Smooth muscle cell (in vitro differentiated cells): ENCODE measurements at regions not wholly inside any gene's neighbourhood (a gene's known extent, or its start where the extent isn't known, plus 50 kb on each side); places are given as distances from the start of the nearest gene placed in this dataset.

Experiments used
- DNase-seq: peaks from one replicate; lab custom pipeline; 2025; ENCODE audit not compliant: unreplicated experiment; lab: John Stamatoyannopoulos, UW
- H2AFZ ChIP-seq: fragments of 200-600 bp; sonication (generic); 2 replicates; pipeline ENCODE4 v1.6.0; 2016; ENCODE audit warnings: antibody characterized with exemption, low read depth, mild to moderate bottlenecking
- H3F3A ChIP-seq: fragments of 200-600 bp; sonication (generic); 2 replicates; pipeline ENCODE4 v1.6.0; 2017; ENCODE audit warnings: antibody characterized with exemption, low read depth
- H3K27ac ChIP-seq: fragments of 200-600 bp; sonication (generic); 2 replicates; pipeline ENCODE4 v1.5.1; 2016; ENCODE audit warnings: low read depth, mild to moderate bottlenecking
- H3K27me3 ChIP-seq: fragments of 200-600 bp; sonication (generic); 2 replicates; pipeline ENCODE4 v1.6.1; 2016; ENCODE audit warnings: low read depth, mild to moderate bottlenecking
- H3K36me3 ChIP-seq: fragments of 200-600 bp; sonication (generic); 2 replicates; pipeline ENCODE4 v1.5.1; 2016; ENCODE audit warnings: low read depth
- H3K4me1 ChIP-seq: fragments of 200-600 bp; sonication (generic); 2 replicates; pipeline ENCODE4 v1.5.1; 2016; ENCODE audit warnings: low read depth
- H3K4me2 ChIP-seq: fragments of 200-600 bp; sonication (generic); 2 replicates; pipeline ENCODE4 v1.6.0; 2016; ENCODE audit warnings: mild to moderate bottlenecking
- H3K4me3 ChIP-seq: fragments of 200-600 bp; sonication (generic); 2 replicates; pipeline ENCODE4 v1.5.1; 2016; ENCODE audit warnings: mild to moderate bottlenecking
- H3K79me2 ChIP-seq: fragments of 200-600 bp; sonication (generic); 2 replicates; pipeline ENCODE4 v1.6.0; 2016; ENCODE audit warnings: low read depth, mild to moderate bottlenecking
- H3K9ac ChIP-seq: fragments of 200-600 bp; sonication (generic); 2 replicates; pipeline ENCODE4 v1.6.0; 2016; ENCODE audit warnings: low read depth
- H3K9me3 ChIP-seq: fragments of 200-600 bp; sonication (generic); replicated peaks from 2 replicates; pipeline ENCODE4 v1.5.1; 2016; ENCODE audit warnings: low read depth
- H4K20me1 ChIP-seq: fragments of 200-600 bp; sonication (generic); 2 replicates; pipeline ENCODE4 v1.6.0; 2016; ENCODE audit warnings: low read depth
- CTCF ChIP-seq: fragments of 200-600 bp; sonication (generic); IDR thresholded peaks from 2 replicates; pipeline ENCODE4 v1.5.1; 2017; ENCODE audit warnings: borderline replicate concordance, mild to moderate bottlenecking, antibody characterized with exemption; ENCODE audit not compliant: insufficient read depth, poor library complexity, severe bottlenecking
- WGBS: methylation state at CpG from one replicate; pipeline ENCODE4 v1.1.7; 2016; ENCODE audit warnings: low lambda C conversion rate; 5-methylcytosine and 5-hydroxymethylcytosine counted together

GRCh38 chr11:134730561-134731212 lies 318.6 kb upstream of the B3GAT1 start:
- DNase-seq: no peak
- H2AFZ ChIP-seq: no peak overlapping the region
- H3K4me2 ChIP-seq: no peak overlapping the region
- H3K9me3 ChIP-seq: no peaks in the 10 kb centered on the region
- H3K9ac ChIP-seq: no peak overlapping the region
- WGBS: 78% methylated on average over 5 of the region's 5 CpGs
- H3K27ac ChIP-seq: no peak overlapping the region
- peaks cover 29% of the 10 kb centered on the region for H3K27me3 ChIP-seq
- peaks cover 16% of the 10 kb centered on the region for H3K4me1 ChIP-seq
- H3K79me2 ChIP-seq: no peaks in the 10 kb centered on the region
- no peak overlapping the region for H3K4me3 ChIP-seq
- H3F3A ChIP-seq: no peaks in the 10 kb centered on the region
- no peaks in the 10 kb centered on the region for H4K20me1 ChIP-seq
- TF ChIP-seq CTCF: no peak
- H3K36me3 ChIP-seq: no peaks in the 10 kb centered on the region

GRCh38 chr11:134730101-134730500 lies 318.1 kb upstream of the B3GAT1 start:
- no peak overlapping the region for H3K4me2 ChIP-seq
- no peaks in the 10 kb centered on the region for H4K20me1 ChIP-seq
- no peaks in the 10 kb centered on the region for H3K79me2 ChIP-seq
- no peaks in the 10 kb centered on the region for H3F3A ChIP-seq
- H3K27ac ChIP-seq: no peak overlapping the region
- H3K4me3 ChIP-seq: no peak overlapping the region
- no peaks in the 10 kb centered on the region for H3K9me3 ChIP-seq
- H3K36me3 ChIP-seq: no peaks in the 10 kb centered on the region
- DNase-seq: no peak
- no peak overlapping the region for H3K9ac ChIP-seq
- H3K27me3 ChIP-seq: peaks cover 29% of the 10 kb centered on the region
- no peak for TF ChIP-seq CTCF
- H2AFZ ChIP-seq: no peak overlapping the region
- 79% methylated on average over 4 of the region's 4 CpGs for WGBS
- peaks cover 16% of the 10 kb centered on the region for H3K4me1 ChIP-seq

- Histone ChIP-seq H3K9me3 (no peaks in the 10 kb centered on the region), H2AFZ (no peak overlapping the region), H3F3A (no peaks in the 10 kb centered on the region), H3K79me2 (no peaks in the 10 kb centered on the region), H3K4me1 (peaks cover 16% of the 10 kb centered on the region), H3K9ac (no peak overlapping the region), H3K4me2 (no peak overlapping the region), H3K4me3 (no peak overlapping the region), H4K20me1 (no peaks in the 10 kb centered on the region), H3K27ac (no peak overlapping the region), H3K36me3 (no peaks in the 10 kb centered on the region), H3K27me3 (peaks cover 47% of the 10 kb centered on the region)
- no peak for TF ChIP-seq CTCF
- WGBS: 95% methylated on average over 9 of the region's 9 CpGs
- DNase-seq: no peak
Observed at GRCh38 chr11:134728186-134728585, 316.1 kb upstream of the B3GAT1 start.

DNA sequence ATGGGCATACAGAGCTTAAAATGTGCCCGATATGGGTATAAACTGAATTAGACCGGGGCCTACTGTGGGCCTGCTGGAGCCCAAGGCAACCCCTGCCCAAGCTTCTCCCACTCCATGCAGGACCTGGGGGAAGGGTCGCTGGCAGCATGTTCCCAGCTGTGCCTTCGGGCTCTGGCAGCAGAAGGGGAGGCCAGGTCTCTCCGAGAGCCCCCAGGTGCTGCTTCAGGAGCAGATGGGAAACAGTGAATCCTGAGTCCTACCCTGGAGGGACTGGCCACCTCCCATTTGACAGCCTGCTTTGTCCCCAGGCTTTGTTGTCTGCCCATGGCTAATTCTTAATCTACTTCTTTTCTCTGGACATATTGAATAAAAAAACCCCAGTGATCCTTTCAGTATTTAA lies 315.6 kb upstream of the B3GAT1 start:
- H3F3A ChIP-seq: no peaks in the 10 kb centered on the region
- no peaks in the 10 kb centered on the region for H3K79me2 ChIP-seq
- H3K36me3 ChIP-seq: no peaks in the 10 kb centered on the region
- H3K4me1 ChIP-seq: peaks cover 16% of the 10 kb centered on the region
- H3K9me3 ChIP-seq: no peaks in the 10 kb centered on the region
- no peak overlapping the region for H2AFZ ChIP-seq
- peaks cover 47% of the 10 kb centered on the region for H3K27me3 ChIP-seq
- H3K4me2 ChIP-seq: no peak overlapping the region
- 86% methylated on average over 5 of the region's 5 CpGs for WGBS
- H3K27ac ChIP-seq: no peak overlapping the region
- DNase-seq: no peak
- H4K20me1 ChIP-seq: no peaks in the 10 kb centered on the region
- no peak overlapping the region for H3K4me3 ChIP-seq
- H3K9ac ChIP-seq: no peak overlapping the region
- TF ChIP-seq CTCF: no peak
